Osteocyte (in vitro differentiated cells): ENCODE measurements at regions not wholly inside any gene's neighbourhood (a gene's known extent, or its start where the extent isn't known, plus 50 kb on each side); places are given as distances from the start of the nearest gene placed in this dataset.

ENCODE experiments used
- DNase-seq: peaks from one replicate; pipeline ENCODE4 v3.0.0; 2021; ENCODE audit warnings: mixed read lengths; ENCODE audit not compliant: unreplicated experiment; ENCODE audit errors: extremely low spot score
- H3K27ac Mint-ChIP-seq: one replicate; pipeline ENCODE4 v1.8.0; 2021; ENCODE audit warnings: mild to moderate bottlenecking, mixed read lengths; ENCODE audit not compliant: unreplicated experiment
- H3K27me3 Mint-ChIP-seq: one replicate; pipeline ENCODE4 v1.8.0; 2021; ENCODE audit warnings: mixed read lengths; ENCODE audit not compliant: unreplicated experiment
- H3K36me3 Mint-ChIP-seq: one replicate; pipeline ENCODE4 v1.8.0; 2021; ENCODE audit warnings: mixed read lengths; ENCODE audit not compliant: unreplicated experiment
- H3K4me1 Mint-ChIP-seq: one replicate; pipeline ENCODE4 v1.8.0; 2021; ENCODE audit warnings: mixed read lengths; ENCODE audit not compliant: unreplicated experiment
- H3K4me3 Mint-ChIP-seq: one replicate; pipeline ENCODE4 v1.8.0; 2021; ENCODE audit warnings: mild to moderate bottlenecking, moderate library complexity, mixed read lengths; ENCODE audit not compliant: unreplicated experiment
- H3K9me3 Mint-ChIP-seq: one replicate; pipeline ENCODE4 v1.8.0; 2021; ENCODE audit warnings: mixed read lengths; ENCODE audit not compliant: unreplicated experiment
- CTCF ChIP-seq: fragments of 200-600 bp; sonication (generic); IDR thresholded peaks from 2 replicates; pipeline ENCODE4 v1.5.0; 2021; ENCODE audit warnings: antibody characterized with exemption, mild to moderate bottlenecking, moderate library complexity

GRCh38 chr16:73190256-73190655, 142.3 kb upstream of the ZFHX3 start:
- no peaks in the 10 kb centered on the region for H3K36me3 Mint-ChIP-seq
- H3K4me3 Mint-ChIP-seq: no peak overlapping the region
- no peaks in the 10 kb centered on the region for H3K27me3 Mint-ChIP-seq
- no peak for TF ChIP-seq CTCF
- peak; percentile 15 for DNase-seq
- H3K9me3 Mint-ChIP-seq: no peaks in the 10 kb centered on the region
- H3K27ac Mint-ChIP-seq: no peak overlapping the region
- H3K4me1 Mint-ChIP-seq: peaks cover 10% of the 10 kb centered on the region

GRCh38 chr16:73189136-73189535, 141.2 kb upstream of the ZFHX3 start:
- Mint-ChIP-seq H3K27me3 (no peaks in the 10 kb centered on the region), H3K36me3 (no peaks in the 10 kb centered on the region), H3K9me3 (no peaks in the 10 kb centered on the region), H3K4me3 (no peak overlapping the region), H3K27ac (no peak overlapping the region), H3K4me1 (peaks cover 10% of the 10 kb centered on the region)
- TF ChIP-seq CTCF: no peak
- DNase-seq: peak; percentile 36

- Mint-ChIP-seq H3K36me3 (no peaks in the 10 kb centered on the region), H3K4me1 (peaks cover 13% of the 10 kb centered on the region), H3K27ac (no peak overlapping the region), H3K4me3 (no peak overlapping the region), H3K27me3 (no peaks in the 10 kb centered on the region), H3K9me3 (no peaks in the 10 kb centered on the region)
- no peak for TF ChIP-seq CTCF
- no peak for DNase-seq
Measured at GRCh38 chr16:73186752-73187601, 139.0 kb upstream of the ZFHX3 start.

GRCh38 chr16:73185737-73186136, 137.8 kb upstream of the ZFHX3 start:
- no peak overlapping the region for H3K4me3 Mint-ChIP-seq
- no peaks in the 10 kb centered on the region for H3K36me3 Mint-ChIP-seq
- TF ChIP-seq CTCF: no peak
- no peak overlapping the region for H3K27ac Mint-ChIP-seq
- DNase-seq: no peak
- no peaks in the 10 kb centered on the region for H3K9me3 Mint-ChIP-seq
- H3K4me1 Mint-ChIP-seq: peaks cover 13% of the 10 kb centered on the region
- no peaks in the 10 kb centered on the region for H3K27me3 Mint-ChIP-seq

GRCh38 chr16:73183611-73184092, 135.7 kb upstream of the ZFHX3 start:
- Mint-ChIP-seq H3K4me3 (no peak overlapping the region), H3K27me3 (no peaks in the 10 kb centered on the region), H3K4me1 (peaks cover 13% of the 10 kb centered on the region), H3K9me3 (no peaks in the 10 kb centered on the region), H3K27ac (no peak overlapping the region), H3K36me3 (no peaks in the 10 kb centered on the region)
- no peak for DNase-seq
- no peak for TF ChIP-seq CTCF
